ENCODE measurements at regions not wholly inside any gene's neighbourhood (a gene's known extent, or its start where the extent isn't known, plus 50 kb on each side); places are given as distances from the start of the nearest gene placed in this dataset.
"Not testable (repeated sequence)": the region's sequence is repeated elsewhere in the genome, so short reads cannot be mapped to it uniquely, and the experiment has no call there.

- H3K4me3 Mint-ChIP-seq = no peak overlapping the region
- no peaks in the 10 kb centered on the region for H3K9me3 Mint-ChIP-seq
- no peaks in the 10 kb centered on the region for H3K4me1 Mint-ChIP-seq (ENCODE audit: low read depth in 2 of 2)
- DNase-seq = no peak
- peaks cover 14 to 68% of the 10 kb centered on the region in 2 donors for H3K27me3 Mint-ChIP-seq
- ATAC-seq (replicated peaks) = no peak
- H3K36me3 Mint-ChIP-seq (ENCODE audit: insufficient read depth) = peaks cover 2% of the 10 kb centered on the region
- no peak overlapping the region for H3K27ac Mint-ChIP-seq
These were observed 688.7 kb downstream of the PTPRU start for GRCh38 chr1:29925058-29925457.

GRCh38 chr1:29924017-29924431 lies 687.7 kb downstream of the PTPRU start:
- H3K36me3 Mint-ChIP-seq (ENCODE audit: insufficient read depth) = peaks cover 1% of the 10 kb centered on the region
- H3K27ac Mint-ChIP-seq = peak overlapping the region in 1 of 2 donors; percentile 46
- H3K27me3 Mint-ChIP-seq = peaks cover 14 to 77% of the 10 kb centered on the region in 2 donors
- no peaks in the 10 kb centered on the region for H3K4me1 Mint-ChIP-seq (ENCODE audit: low read depth in 2 of 2)
- DNase-seq = no peak
- ATAC-seq (replicated peaks) = no peak
- no peaks in the 10 kb centered on the region for H3K9me3 Mint-ChIP-seq
- no peak overlapping the region for H3K4me3 Mint-ChIP-seq

- ATAC-seq (replicated peaks) (no peak), DNase-seq (no peak)
- no peaks in the 10 kb centered on the region for H3K36me3 Mint-ChIP-seq (ENCODE audit: insufficient read depth)
- H3K27ac Mint-ChIP-seq = no peak overlapping the region
- H3K27me3 Mint-ChIP-seq = peaks cover 25 to 82% of the 10 kb centered on the region in 2 donors
- H3K4me1 Mint-ChIP-seq (ENCODE audit: low read depth in 2 of 2) = no peaks in the 10 kb centered on the region
- no peak overlapping the region for H3K4me3 Mint-ChIP-seq
- no peaks in the 10 kb centered on the region for H3K9me3 Mint-ChIP-seq
These were observed 685.4 kb downstream of the PTPRU start for GRCh38 chr1:29921741-29922140.

GRCh38 chr1:29920784-29921183 lies 684.5 kb downstream of the PTPRU start:
- DNase-seq (no peak), ATAC-seq (replicated peaks) (no peak)
- H3K27ac Mint-ChIP-seq = no peak overlapping the region
- H3K27me3 Mint-ChIP-seq = peaks cover 29 to 78% of the 10 kb centered on the region in 2 donors
- H3K4me3 Mint-ChIP-seq = no peak overlapping the region
- H3K9me3 Mint-ChIP-seq = no peaks in the 10 kb centered on the region
- no peaks in the 10 kb centered on the region for H3K4me1 Mint-ChIP-seq (ENCODE audit: low read depth in 2 of 2)
- H3K36me3 Mint-ChIP-seq (ENCODE audit: insufficient read depth) = no peaks in the 10 kb centered on the region

GRCh38 chr1:29920316-29920715 lies 684.0 kb downstream of the PTPRU start:
- Mint-ChIP-seq H3K9me3 (no peaks in the 10 kb centered on the region), H3K27me3 (peaks cover 34 to 78% of the 10 kb centered on the region in 2 donors), H3K4me1 (ENCODE audit: low read depth in 2 of 2) (no peaks in the 10 kb centered on the region), H3K27ac (no peak overlapping the region), H3K36me3 (ENCODE audit: insufficient read depth) (no peaks in the 10 kb centered on the region), H3K4me3 (no peak overlapping the region)
- DNase-seq (no peak), ATAC-seq (replicated peaks) (no peak)

- not testable (repeated sequence) for H3K4me3 Mint-ChIP-seq
These were observed 682.7 kb downstream of the PTPRU start for GRCh38 chr1:29919041-29919440.

GRCh38 chr1:29916656-29917369 lies 680.5 kb downstream of the PTPRU start:
- no peak overlapping the region for H3K4me3 Mint-ChIP-seq
- H3K4me1 Mint-ChIP-seq (ENCODE audit: low read depth in 2 of 2) = no peaks in the 10 kb centered on the region
- H3K27me3 Mint-ChIP-seq = peaks cover 38 to 70% of the 10 kb centered on the region in 2 donors
- H3K9me3 Mint-ChIP-seq = no peaks in the 10 kb centered on the region
- H3K27ac Mint-ChIP-seq = no peak overlapping the region
- no peak for DNase-seq
- ATAC-seq (replicated peaks) = no peak
- H3K36me3 Mint-ChIP-seq (ENCODE audit: insufficient read depth) = no peaks in the 10 kb centered on the region

More at GRCh38 chr1:29919041-29919440, 682.7 kb downstream of the PTPRU start:
- H3K27ac Mint-ChIP-seq; ATAC-seq (replicated peaks); DNase-seq; H3K4me1 Mint-ChIP-seq (ENCODE audit: low read depth in 2 of 2); H3K9me3 Mint-ChIP-seq; H3K36me3 Mint-ChIP-seq (ENCODE audit: insufficient read depth): not testable (repeated sequence)
- peaks cover 40 to 78% of the 10 kb centered on the region in 2 donors for H3K27me3 Mint-ChIP-seq

GRCh38 chr1:29914936-29915335 lies 678.6 kb downstream of the PTPRU start:
- no peak for DNase-seq
- H3K27ac Mint-ChIP-seq = no peak overlapping the region
- H3K9me3 Mint-ChIP-seq = no peaks in the 10 kb centered on the region
- H3K36me3 Mint-ChIP-seq (ENCODE audit: insufficient read depth) = no peaks in the 10 kb centered on the region
- no peaks in the 10 kb centered on the region for H3K4me1 Mint-ChIP-seq (ENCODE audit: low read depth in 2 of 2)
- no peak for ATAC-seq (replicated peaks)
- H3K4me3 Mint-ChIP-seq = no peak overlapping the region
- H3K27me3 Mint-ChIP-seq = peaks cover 40 to 68% of the 10 kb centered on the region in 2 donors

- DNase-seq (no peak), ATAC-seq (replicated peaks) (no peak)
- no peak overlapping the region for H3K4me3 Mint-ChIP-seq
- H3K36me3 Mint-ChIP-seq (ENCODE audit: insufficient read depth) = no peaks in the 10 kb centered on the region
- H3K4me1 Mint-ChIP-seq (ENCODE audit: low read depth in 2 of 2) = no peaks in the 10 kb centered on the region
- H3K27me3 Mint-ChIP-seq = peaks cover 39 to 66% of the 10 kb centered on the region in 2 donors
- H3K27ac Mint-ChIP-seq = no peak overlapping the region
- H3K9me3 Mint-ChIP-seq = no peaks in the 10 kb centered on the region
These were observed 676.1 kb downstream of the PTPRU start for GRCh38 chr1:29912425-29912824.

GRCh38 chr1:29909962-29910361 lies 673.6 kb downstream of the PTPRU start:
- Mint-ChIP-seq H3K9me3 (no peaks in the 10 kb centered on the region), H3K27ac (no peak overlapping the region), H3K4me1 (ENCODE audit: low read depth in 2 of 2) (no peaks in the 10 kb centered on the region), H3K36me3 (ENCODE audit: insufficient read depth) (no peaks in the 10 kb centered on the region), H3K27me3 (peaks cover 45 to 58% of the 10 kb centered on the region in 2 donors), H3K4me3 (no peak overlapping the region)
- DNase-seq = no peak
- ATAC-seq (replicated peaks) = no peak

- Mint-ChIP-seq H3K9me3 (no peaks in the 10 kb centered on the region), H3K4me3 (no peak overlapping the region), H3K27me3 (peaks cover 41 to 58% of the 10 kb centered on the region in 2 donors), H3K4me1 (ENCODE audit: low read depth in 2 of 2) (no peaks in the 10 kb centered on the region), H3K36me3 (ENCODE audit: insufficient read depth) (no peaks in the 10 kb centered on the region), H3K27ac (no peak overlapping the region)
- DNase-seq (no peak), ATAC-seq (replicated peaks) (no peak)
These were observed 671.3 kb downstream of the PTPRU start for GRCh38 chr1:29907596-29907995.

GRCh38 chr1:29906927-29907326 lies 670.6 kb downstream of the PTPRU start:
- Mint-ChIP-seq H3K4me1 (ENCODE audit: low read depth in 2 of 2) (no peaks in the 10 kb centered on the region), H3K27me3 (peaks cover 38 to 58% of the 10 kb centered on the region in 2 donors)
- ATAC-seq (replicated peaks) = no peak

GRCh38 chr1:29903548-29904166 lies 667.3 kb downstream of the PTPRU start:
- H3K4me1 Mint-ChIP-seq (ENCODE audit: low read depth in 2 of 2) = no peaks in the 10 kb centered on the region
- no peaks in the 10 kb centered on the region for H3K9me3 Mint-ChIP-seq
- no peak for ATAC-seq (replicated peaks)
- no peak for DNase-seq
- H3K36me3 Mint-ChIP-seq (ENCODE audit: insufficient read depth) = no peaks in the 10 kb centered on the region
- H3K27ac Mint-ChIP-seq = no peak overlapping the region
- H3K4me3 Mint-ChIP-seq = no peak overlapping the region
- H3K27me3 Mint-ChIP-seq = peaks cover 49 to 62% of the 10 kb centered on the region in 2 donors

More at GRCh38 chr1:29906927-29907326, 670.6 kb downstream of the PTPRU start:
- no peaks in the 10 kb centered on the region for H3K36me3 Mint-ChIP-seq (ENCODE audit: insufficient read depth)
- no peak for DNase-seq
- no peak overlapping the region for H3K27ac Mint-ChIP-seq
- no peak overlapping the region for H3K4me3 Mint-ChIP-seq
- H3K9me3 Mint-ChIP-seq = no peaks in the 10 kb centered on the region
